OCI-LY1 (cell line): ENCODE measurements at regions not wholly inside any gene's neighbourhood (a gene's known extent, or its start where the extent isn't known, plus 50 kb on each side); places are given as distances from the start of the nearest gene placed in this dataset.

ENCODE experiments used
- CTCF ChIP-seq: fragments of 200-600 bp; sonication (generic), shearing (Covaris generic); IDR thresholded peaks from 2 replicates; pipeline ENCODE4 v1.5.1; 2017; ENCODE audit warnings: mild to moderate bottlenecking, antibody characterized with exemption, low read length, moderate library complexity, mixed read lengths
- EZH2 ChIP-seq: fragments of 200-600 bp; sonication (generic), shearing (Covaris generic); IDR thresholded peaks from 2 replicates; pipeline ENCODE4 v1.8.0; 2017; ENCODE audit warnings: borderline replicate concordance, mixed run types, mild to moderate bottlenecking, antibody characterized with exemption, low read length, moderate library complexity, mixed read lengths

DNA sequence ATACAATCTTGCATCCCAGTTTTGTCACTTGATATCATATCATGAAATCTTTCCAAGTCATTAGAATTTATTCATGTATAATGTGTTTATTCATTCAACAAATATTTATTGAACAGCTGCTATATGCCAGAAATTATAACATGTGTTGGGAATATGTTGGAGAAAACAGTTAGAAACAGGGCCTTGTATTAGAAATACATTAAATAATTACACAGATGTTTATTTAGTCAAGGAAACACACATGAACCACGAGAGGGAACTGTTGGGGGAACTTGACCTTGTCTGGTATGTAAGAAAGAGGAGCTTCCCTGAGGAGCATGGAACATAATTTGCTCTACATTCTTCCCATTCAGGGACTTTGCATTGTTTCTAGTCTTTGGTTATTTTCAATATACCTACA, 191.7 kb upstream of the FRMD6 start:
- TF ChIP-seq CTCF (no peak), EZH2 (no peak)
